Endothelial cell of umbilical vein (primary cell): ENCODE measurements at regions not wholly inside any gene's neighbourhood (a gene's known extent, or its start where the extent isn't known, plus 50 kb on each side); places are given as distances from the start of the nearest gene placed in this dataset.

Source experiments
- BruUV-seq: library from RNA; stranded (reverse); fragments of 400-500 nt; replicated peaks from 2 replicates; lab custom pipeline; 2021; lab: Mats Ljungman, UMichigan
- CTCF ChIA-PET: fragments of 300-600, 350-600 bp; sonication (Branson Sonifier 250); formaldehyde crosslinking; loops from one replicate; lab custom pipeline; 2021; ENCODE audit warnings: antibody characterized with exemption, inconsistent platforms; lab: Charles Lee
- POLR2A ChIA-PET: fragments of 300-600, 350-600 bp; sonication (Branson Sonifier 250); formaldehyde crosslinking; loops from one replicate; lab custom pipeline; 2021; ENCODE audit warnings: antibody characterized with exemption, inconsistent platforms; lab: Charles Lee
- DNase-seq: peaks from one replicate; pipeline ENCODE4 v3.0.0-alpha.2; 2011; ENCODE audit warnings: low read depth, low spot score
- FAIRE-seq: peaks from 2 replicates; lab custom pipeline; 2011; peaks lifted over from hg19 to GRCh38; lab: Jason Lieb, UNC
- H2AFZ ChIP-seq: 2 replicates; pipeline ENCODE4 v1.6.0; 2012; ENCODE audit warnings: low read depth, low read length, control low read depth, inconsistent platforms
- H3K27ac ChIP-seq: 2 replicates; pipeline ENCODE4 v1.5.1; 2011; ENCODE audit warnings: low read depth, mild to moderate bottlenecking, control low read depth, low read length, moderate library complexity; ENCODE audit not compliant: insufficient read depth
- H3K27me3 ChIP-seq, 2 experiments: 2 replicates each; pipeline versions ENCODE4 v1.6.0 to v1.6.1; 2011; ENCODE audit warnings: low read length in 2 of 2, mixed read lengths in 1 of 2; ENCODE audit not compliant: control insufficient read depth in 2 of 2, insufficient read depth in 2 of 2
- H3K36me3 ChIP-seq, 2 experiments: 2 replicates in 1 of 2; 3 replicates in 1 of 2; pipeline ENCODE4 v1.5.1; 2011; ENCODE audit warnings: low read length in 2 of 2, mild to moderate bottlenecking in 1 of 2, moderate library complexity in 1 of 2; ENCODE audit not compliant: control insufficient read depth in 2 of 2, insufficient read depth in 2 of 2; ENCODE audit errors: extremely low read depth in 1 of 2
- H3K4me1 ChIP-seq: 3 replicates; pipeline ENCODE4 v1.5.1; 2011; ENCODE audit warnings: mild to moderate bottlenecking, low read length; ENCODE audit not compliant: control insufficient read depth, insufficient read depth; ENCODE audit errors: extremely low read depth
- H3K4me2 ChIP-seq: 2 replicates; pipeline ENCODE4 v1.6.1; 2011; ENCODE audit warnings: low read length, control low read depth, mixed read lengths; ENCODE audit not compliant: insufficient read depth
- H3K4me3 ChIP-seq, 3 experiments: fragments of 200-600 bp in 1 of 3; sonication (generic), shearing (Covaris generic) in 1 of 3; replicated peaks in 1 of 3; 2 replicates each; pipeline ENCODE4 v1.5.1; 2011 to 2016; ENCODE audit warnings: control low read depth in 3 of 3, low read length in 3 of 3, mild to moderate bottlenecking in 2 of 3, inconsistent platforms in 1 of 3, low read depth in 1 of 3, moderate library complexity in 1 of 3; ENCODE audit not compliant: insufficient read depth in 1 of 3
- H3K79me2 ChIP-seq: 2 replicates; pipeline ENCODE4 v1.6.0; 2012; ENCODE audit warnings: low read length, inconsistent platforms; ENCODE audit not compliant: control insufficient read depth, insufficient read depth
- H3K9ac ChIP-seq: replicated peaks from 2 replicates; pipeline ENCODE3; 2011; ENCODE audit warnings: low read length, control low read depth; ENCODE audit not compliant: insufficient read depth; ENCODE audit errors: extremely low read depth
- H3K9me1 ChIP-seq: replicated peaks from 3 replicates; pipeline ENCODE4 v1.6.0; 2011; ENCODE audit warnings: mild to moderate bottlenecking, low read length; ENCODE audit not compliant: control insufficient read depth, insufficient read depth; ENCODE audit errors: extremely low read depth
- H3K9me3 ChIP-seq: replicated peaks from 2 replicates; pipeline ENCODE4 v1.5.1; 2012; ENCODE audit warnings: low read length, inconsistent platforms; ENCODE audit not compliant: control insufficient read depth, insufficient read depth
- H4K20me1 ChIP-seq: replicated peaks from 2 replicates; pipeline ENCODE3; 2011; ENCODE audit warnings: mild to moderate bottlenecking, low read length; ENCODE audit not compliant: control insufficient read depth, insufficient read depth; ENCODE audit errors: extremely low read depth
- CTCF ChIP-seq, 2 donors: IDR thresholded peaks; 1 replicate in 1 of 2; 2 replicates in 1 of 2; pipeline ENCODE4 v1.5.1; 2011; ENCODE audit warnings: low read length in 2 of 2, mild to moderate bottlenecking in 2 of 2, moderate library complexity in 2 of 2, control low read depth in 1 of 2, inconsistent platforms in 1 of 2, low read depth in 1 of 2; ENCODE audit not compliant: insufficient read depth in 1 of 2; ENCODE audit errors: extremely low read depth in 1 of 2
- EZH2 ChIP-seq: IDR thresholded peaks from 2 replicates; pipeline ENCODE4 v1.6.1; 2012; ENCODE audit warnings: borderline replicate concordance, low read depth, mild to moderate bottlenecking, moderate library complexity, low read length, inconsistent platforms; ENCODE audit not compliant: severe bottlenecking
- FOS ChIP-seq: IDR thresholded peaks from 2 replicates; pipeline ENCODE4 v1.6.1; 2011; ENCODE audit warnings: mild to moderate bottlenecking, low read length, moderate library complexity, borderline replicate concordance; ENCODE audit not compliant: insufficient read depth
- GATA2 ChIP-seq: IDR thresholded peaks from 2 replicates; pipeline ENCODE4 v1.7.0; 2011; ENCODE audit warnings: low read depth, mild to moderate bottlenecking, moderate library complexity, mixed read lengths, low read length; ENCODE audit not compliant: insufficient read length, insufficient read depth
- JUN ChIP-seq: IDR thresholded peaks from 2 replicates; pipeline ENCODE4 v1.6.1; 2011; ENCODE audit warnings: borderline replicate concordance, low read depth; ENCODE audit not compliant: insufficient read length, insufficient read depth
- MYC ChIP-seq: IDR thresholded peaks from one replicate; pipeline ENCODE4 v1.6.1; 2011; ENCODE audit warnings: mild to moderate bottlenecking, low read depth, low read length
- POLR2A ChIP-seq: IDR thresholded peaks from 2 replicates; pipeline ENCODE4 v1.6.1; 2012; ENCODE audit warnings: low read depth, mild to moderate bottlenecking, control low read depth, low read length
- POLR2AphosphoS5 ChIP-seq: IDR thresholded peaks from 2 replicates; pipeline ENCODE4 v1.6.1; 2012; ENCODE audit warnings: low read depth, mild to moderate bottlenecking, control low read depth, low read length, moderate library complexity; ENCODE audit not compliant: insufficient read depth
- dilution Hi-C: fragments of 300-500 bp; cut with MboI; formaldehyde crosslinking; loops from one replicate; pipeline ENCODE4 v1.15.0; 2019; ENCODE audit warnings: low sequenced_read_pairs; ENCODE audit not compliant: extremely low pct_ligation_motif_present
- intact Hi-C: fragments of 100-400 bp; cut with micrococcal nuclease; formaldehyde crosslinking; loops from one replicate; pipeline ENCODE4 v1.10.0; 2022
- TF ChIP-seq, protein P1 (sequence below): IDR thresholded peaks from 2 replicates; pipeline ENCODE4 v1.6.1; 2011; ENCODE audit not compliant: insufficient read depth, insufficient read length

- Histone ChIP-seq H2AFZ (no peak overlapping the region), H3K9me3 (no peaks in the 10 kb centered on the region), H3K27me3 (no peaks in the 10 kb centered on the region), H3K4me1 (no peaks in the 10 kb centered on the region), H3K27ac (no peak overlapping the region), H3K4me2 (no peak overlapping the region), H3K9me1 (no peaks in the 10 kb centered on the region), H3K36me3 (no peaks in the 10 kb centered on the region), H4K20me1 (no peaks in the 10 kb centered on the region), H3K4me3 (no peak overlapping the region), H3K79me2 (no peaks in the 10 kb centered on the region), H3K9ac (no peak overlapping the region)
- intact Hi-C loops: no loop called here
- TF ChIP-seq GATA2 (no peak), EZH2 (no peak), MYC (no peak), POLR2A (no peak), POLR2AphosphoS5 (no peak), JUN (no peak), CTCF (IDR thresholded peaks at IDR 0.05; ENCODE audit: extremely low read depth in 1 of 2, insufficient read depth in 1 of 2, low read depth in 1 of 2, low read length in 2 of 2) (no peak), FOS (no peak)
- TF ChIP-seq, protein P1, sequence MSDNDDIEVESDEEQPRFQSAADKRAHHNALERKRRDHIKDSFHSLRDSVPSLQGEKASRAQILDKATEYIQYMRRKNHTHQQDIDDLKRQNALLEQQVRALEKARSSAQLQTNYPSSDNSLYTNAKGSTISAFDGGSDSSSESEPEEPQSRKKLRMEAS: no peak
- FAIRE-seq: no peak
- DNase-seq: no peak
- ChIA-PET CTCF (no interaction called here), POLR2A (no interaction called here)
- dilution Hi-C loops: no loop called here
- no TSS peak for BruUV-seq
Observed at GRCh38 chr4:160675550-160675949, 1488.2 kb downstream of the FSTL5 start.
